ENCODE measurements at regions not wholly inside any gene's neighbourhood (a gene's known extent, or its start where the extent isn't known, plus 50 kb on each side); places are given as distances from the start of the nearest gene placed in this dataset.

- DNase-seq (ENCODE audit: low spot score) (no peak), FAIRE-seq (no peak)
Observed at GRCh38 chr14:61847861-61848260, 85.6 kb downstream of the SNAPC1 start.

- FAIRE-seq (no peak), DNase-seq (ENCODE audit: low spot score) (no peak)
Observed at GRCh38 chr14:61854898-61855297, 92.7 kb downstream of the SNAPC1 start.

DNA sequence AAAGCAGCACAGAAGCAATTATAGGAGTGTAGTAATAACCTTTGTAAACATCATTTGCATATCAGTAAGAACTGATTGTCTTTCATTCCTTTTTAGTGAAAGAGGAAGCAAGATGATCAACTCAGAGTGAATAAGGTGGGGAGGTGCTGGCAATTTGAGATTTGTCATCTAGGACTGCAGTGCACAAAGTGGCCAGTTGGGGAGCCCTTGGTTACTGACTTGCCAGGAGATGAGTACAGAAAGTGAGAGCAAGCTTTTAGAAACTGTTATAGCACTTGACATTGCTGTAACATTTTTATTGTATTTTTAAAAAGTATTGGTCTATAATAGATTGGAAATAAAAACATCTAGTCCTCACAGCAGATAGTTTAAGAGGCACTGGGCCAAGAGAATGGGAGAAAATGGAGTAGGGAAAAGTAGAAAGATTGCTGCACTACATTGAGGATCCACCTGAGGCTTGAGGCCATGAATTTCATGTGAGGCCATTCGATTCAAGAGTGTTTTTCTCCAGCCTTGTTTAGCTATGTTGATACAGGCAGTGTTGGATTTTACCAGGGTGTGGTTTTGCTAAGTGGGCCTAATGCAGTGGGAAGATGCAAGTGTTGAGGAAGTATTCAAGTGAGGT is 98.2 kb downstream of the SNAPC1 start:
- FAIRE-seq (peak; percentile 89), DNase-seq (ENCODE audit: low spot score) (peak; percentile 77)

DNA sequence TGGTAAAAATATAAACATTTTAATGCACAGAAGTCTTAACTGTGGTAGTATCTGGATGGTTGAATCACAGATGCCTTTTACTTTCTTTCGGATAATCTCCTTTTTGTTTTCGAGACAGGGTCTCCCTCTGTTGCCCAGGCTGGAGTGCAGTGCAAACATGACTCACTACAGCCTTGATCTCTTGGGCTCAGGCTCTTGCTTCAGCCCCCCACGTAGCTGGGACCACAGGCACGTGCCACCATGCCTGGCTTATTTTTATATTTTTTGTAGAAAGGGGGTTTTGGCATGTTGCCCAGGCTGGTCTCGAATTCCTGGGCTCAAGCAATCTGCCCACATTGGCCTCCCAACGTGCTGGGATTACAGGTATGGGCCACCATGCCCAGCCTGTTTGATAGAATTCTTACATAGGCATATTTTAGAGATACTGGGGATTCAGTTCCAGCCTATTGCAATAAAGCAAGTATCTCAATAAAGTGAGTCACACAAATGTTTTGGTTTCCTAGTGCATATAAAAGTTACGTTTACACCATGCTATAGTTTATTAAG is 99.2 kb downstream of the SNAPC1 start:
- FAIRE-seq (peak; percentile 9), DNase-seq (ENCODE audit: low spot score) (no peak)

DNA sequence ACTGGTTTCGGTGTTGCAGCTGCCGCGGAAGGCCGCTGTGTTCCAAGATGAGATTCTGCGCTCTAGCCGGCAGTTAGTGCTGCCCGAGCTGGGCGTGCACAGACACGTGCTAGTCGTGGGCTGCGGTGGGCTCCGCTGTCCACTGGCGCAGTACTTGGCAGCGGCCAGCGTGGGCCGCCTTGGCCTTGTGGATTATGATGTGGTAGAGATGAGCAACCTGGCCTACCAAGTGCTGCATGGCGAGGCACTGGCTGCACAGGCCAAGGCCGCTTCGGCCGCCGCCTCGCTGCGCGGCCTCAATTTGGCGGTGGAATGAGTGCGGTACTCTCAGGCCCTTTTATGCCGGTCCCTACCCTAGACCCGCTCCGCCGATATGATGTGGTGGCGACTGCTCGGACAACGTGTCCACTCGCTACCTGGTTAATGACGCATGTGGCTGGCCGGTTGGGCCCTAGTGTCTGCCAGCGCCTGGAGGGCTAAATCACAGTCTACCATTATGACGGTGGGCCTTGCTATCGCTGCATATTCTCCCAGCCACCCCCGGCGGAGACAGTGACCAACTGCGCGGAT is 102.2 kb downstream of the SNAPC1 start:
- peak; percentile 85 for FAIRE-seq
- no peak for DNase-seq (ENCODE audit: low spot score)

GRCh38 chr14:61866932-61867920 is 105.0 kb downstream of the SNAPC1 start:
- FAIRE-seq = no peak

DNA sequence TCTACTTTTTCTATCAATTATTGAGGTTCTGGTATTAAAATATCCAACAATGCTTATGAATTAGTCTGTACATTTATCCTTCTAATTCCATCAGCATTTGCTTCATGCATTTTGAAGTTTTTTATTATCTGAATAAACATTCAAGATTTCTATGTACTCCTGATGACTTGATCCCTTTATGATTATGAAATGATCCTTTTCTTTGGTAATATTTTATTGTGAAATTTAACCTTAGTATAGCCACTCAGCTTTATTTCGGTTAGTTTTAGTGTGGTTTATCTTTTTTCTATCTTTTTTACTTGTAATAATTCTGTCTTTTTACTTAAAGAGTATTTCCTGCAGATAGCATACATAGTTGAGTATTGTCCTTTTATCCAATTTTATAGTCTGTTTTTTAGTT is 106.6 kb downstream of the SNAPC1 start:
- DNase-seq (ENCODE audit: low spot score) (no peak), FAIRE-seq (no peak)

More at GRCh38 chr14:61866932-61867920, 105.0 kb downstream of the SNAPC1 start:
- no peak for DNase-seq (ENCODE audit: low spot score)

DNA sequence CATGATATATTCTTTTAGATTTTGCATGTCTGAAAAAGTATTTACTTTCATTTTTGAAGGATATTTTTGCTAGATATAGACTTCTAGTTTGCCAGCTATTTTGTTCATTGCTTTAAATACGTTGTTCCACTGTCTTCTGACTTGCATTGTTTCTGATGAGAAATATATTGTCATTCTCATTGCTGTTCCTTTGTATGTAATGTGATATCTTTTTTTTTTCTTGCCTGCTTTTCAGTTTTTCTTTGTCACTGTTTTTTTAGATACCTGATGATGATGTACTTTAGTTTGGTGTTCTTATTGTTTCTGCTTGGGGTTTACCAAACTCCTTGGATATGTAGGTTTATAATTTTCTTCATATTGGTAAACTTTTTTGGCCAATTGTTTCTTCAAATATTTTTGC is 107.9 kb downstream of the SNAPC1 start:
- no peak for DNase-seq (ENCODE audit: low spot score)
- no peak for FAIRE-seq

DNA sequence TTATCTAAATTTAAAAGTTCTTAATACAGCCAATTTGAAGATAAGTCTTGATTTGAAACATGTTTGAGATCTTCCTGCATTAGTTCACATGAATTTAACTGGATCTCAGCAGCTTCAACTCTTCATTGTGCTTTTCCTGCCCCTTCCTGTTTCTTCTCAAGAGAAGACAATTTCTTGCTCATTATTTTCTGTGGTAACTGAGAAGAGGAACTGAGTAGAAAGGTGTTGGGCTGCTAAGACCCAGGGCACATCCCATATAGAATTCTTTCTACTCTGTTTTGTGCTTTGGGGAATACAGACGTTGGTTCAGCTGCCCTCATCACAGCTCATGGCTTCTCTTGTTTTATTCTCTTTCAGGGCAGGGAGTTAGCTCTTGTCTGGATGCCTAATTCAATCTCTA is 110.2 kb downstream of the SNAPC1 start:
- peak; percentile 56 for FAIRE-seq
- no peak for DNase-seq (ENCODE audit: low spot score)

DNA sequence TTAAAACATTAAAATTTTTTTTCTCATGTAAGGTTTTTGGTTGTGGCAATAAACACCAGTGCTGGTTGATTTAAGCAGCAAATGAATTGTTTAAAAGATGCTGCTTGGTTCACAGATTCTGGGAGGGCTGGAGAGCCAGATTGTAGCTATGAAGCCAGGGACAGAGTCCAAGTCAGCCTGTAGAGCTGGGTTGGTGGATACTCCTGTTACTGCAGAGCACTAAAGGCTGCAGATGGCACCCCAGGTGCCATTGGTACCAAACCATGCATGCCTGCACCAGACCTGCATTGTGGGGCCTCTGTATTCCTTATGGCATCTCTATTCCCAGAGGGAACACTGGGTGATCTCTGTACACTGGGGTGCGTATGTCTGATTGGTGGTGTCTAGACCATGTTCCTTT is 113.3 kb downstream of the SNAPC1 start:
- FAIRE-seq = no peak
- no peak for DNase-seq (ENCODE audit: low spot score)

GRCh38 chr14:61876362-61877034 is 114.3 kb downstream of the SNAPC1 start:
- FAIRE-seq (no peak), DNase-seq (ENCODE audit: low spot score) (no peak)

DNA sequence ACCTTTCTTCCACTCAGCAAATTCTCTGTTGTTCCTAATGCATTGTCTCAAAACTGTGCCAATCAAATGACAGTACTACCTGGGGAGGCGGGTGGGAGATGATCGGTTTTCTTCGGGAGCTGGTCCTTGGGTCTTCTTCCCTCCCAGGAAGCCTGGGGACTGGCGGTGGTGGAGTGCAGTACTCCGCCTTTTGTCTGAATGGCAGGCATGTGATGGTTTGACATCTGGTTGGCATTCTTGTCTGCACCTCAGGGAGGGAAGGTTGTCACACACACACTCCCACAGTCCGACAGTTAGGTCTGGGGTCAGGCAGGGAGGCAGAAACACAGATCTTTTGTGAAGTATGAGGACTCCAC is 114.8 kb downstream of the SNAPC1 start:
- no peak for DNase-seq (ENCODE audit: low spot score)
- no peak for FAIRE-seq

DNA sequence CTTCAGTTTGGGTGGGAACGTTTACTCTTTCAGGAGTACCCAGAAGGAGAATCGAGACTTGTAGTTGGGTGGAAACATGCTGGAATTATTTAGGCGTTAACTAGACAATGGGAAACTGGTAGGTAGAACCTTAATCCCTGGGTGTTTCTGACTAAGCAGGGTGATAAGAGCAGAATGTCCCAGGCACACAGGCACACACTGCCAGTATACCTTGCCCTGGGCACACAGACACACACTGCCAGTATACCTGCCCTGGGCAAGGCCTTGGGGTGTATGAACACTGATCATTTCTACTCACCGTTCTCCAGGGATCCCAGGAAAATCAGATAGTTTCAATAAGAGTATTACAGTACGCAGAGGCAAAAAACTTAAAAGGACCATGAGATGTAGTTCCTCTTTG is 115.5 kb downstream of the SNAPC1 start:
- no peak for DNase-seq (ENCODE audit: low spot score)
- peak; percentile 88 for FAIRE-seq

DNA sequence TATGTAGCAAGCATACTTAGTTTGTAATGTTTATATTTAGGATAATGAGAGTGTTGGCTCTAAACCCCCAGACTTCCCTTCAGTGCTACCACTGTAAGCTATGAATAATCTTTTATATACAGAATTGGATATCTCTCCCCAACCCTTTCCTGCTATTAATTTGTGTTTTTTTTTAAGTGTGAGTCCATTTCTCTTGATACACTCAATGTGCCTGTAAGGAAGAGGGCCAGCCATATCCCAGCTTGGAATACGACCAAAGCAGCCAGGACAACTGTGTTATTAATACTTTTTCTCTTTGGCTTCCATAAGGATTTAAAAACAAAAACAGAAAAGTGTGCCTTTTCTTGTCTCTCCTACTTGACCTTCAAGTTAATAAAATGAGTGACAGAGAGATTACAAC is 116.7 kb downstream of the SNAPC1 start:
- FAIRE-seq (no peak), DNase-seq (ENCODE audit: low spot score) (no peak)

- FAIRE-seq (no peak), DNase-seq (ENCODE audit: low spot score) (no peak)
Observed at GRCh38 chr14:61881046-61881445, 118.8 kb downstream of the SNAPC1 start.

GRCh38 chr14:61884711-61885110 is 122.5 kb downstream of the SNAPC1 start:
- DNase-seq (ENCODE audit: low spot score) (no peak), FAIRE-seq (peak; percentile 76)

DNA sequence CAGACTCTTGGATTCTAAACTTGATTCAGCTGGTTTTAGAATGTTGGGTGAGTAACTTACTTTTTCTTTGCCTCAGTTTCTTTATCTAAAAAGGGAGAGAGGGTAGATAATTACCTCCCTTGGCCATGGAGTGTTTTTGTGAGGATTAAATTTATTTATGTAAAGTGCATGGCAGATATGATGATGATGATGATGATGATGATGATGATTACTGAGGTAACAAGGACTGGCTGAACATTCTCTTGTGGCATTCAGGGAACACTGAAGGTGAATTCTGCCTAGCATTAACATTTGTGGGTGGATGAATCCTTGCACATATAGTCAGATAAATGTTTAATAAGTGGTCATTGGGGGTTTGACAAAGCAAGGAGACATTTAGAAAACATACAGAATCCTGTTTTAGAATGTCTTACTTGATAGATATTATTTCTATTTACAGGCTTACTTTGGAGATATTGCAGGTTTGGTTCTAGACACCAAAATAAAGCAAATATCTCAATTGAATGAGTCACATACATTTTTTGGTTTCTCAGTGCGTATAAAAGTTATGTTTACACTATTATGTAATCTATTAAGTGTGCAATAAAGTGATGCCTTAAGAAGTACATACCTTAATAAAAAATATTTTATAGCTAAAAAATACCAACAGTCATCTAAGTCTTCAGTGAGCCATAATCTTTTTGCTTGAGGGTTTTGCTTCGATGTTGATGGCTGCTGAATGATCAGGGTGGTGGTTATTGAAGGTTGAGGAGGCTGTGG is 123.2 kb downstream of the SNAPC1 start:
- no peak for FAIRE-seq
- no peak for DNase-seq (ENCODE audit: low spot score)

GRCh38 chr14:61887628-61888027 is 125.4 kb downstream of the SNAPC1 start:
- peak; percentile 32 for FAIRE-seq
- no peak for DNase-seq (ENCODE audit: low spot score)

GRCh38 chr14:61889914-61890351 is 127.7 kb downstream of the SNAPC1 start:
- no peak for DNase-seq (ENCODE audit: low spot score)
- FAIRE-seq = peak; percentile 30

GRCh38 chr14:61891170-61891569 is 128.9 kb downstream of the SNAPC1 start:
- FAIRE-seq (peak; percentile 89), DNase-seq (ENCODE audit: low spot score) (peak; percentile 36)

DNA sequence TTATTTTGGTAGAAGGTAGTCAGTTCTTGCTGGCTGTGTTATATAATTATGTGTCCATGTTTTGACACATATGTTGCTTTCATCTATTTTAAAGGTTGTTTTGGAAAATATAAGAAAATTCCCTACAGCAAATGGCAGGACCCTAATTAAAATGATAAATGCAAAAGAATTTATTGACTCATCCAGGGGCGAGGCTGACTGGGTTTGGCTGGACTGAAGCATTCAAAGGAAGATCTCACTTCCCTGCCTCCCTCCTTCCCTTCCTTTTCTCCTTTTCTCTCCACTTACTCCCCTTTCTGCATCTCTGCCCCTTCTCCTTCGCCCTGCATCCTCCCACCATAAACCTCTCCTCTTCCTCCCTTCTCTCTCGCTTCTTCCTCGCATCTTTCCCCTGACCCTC is 129.6 kb downstream of the SNAPC1 start:
- FAIRE-seq = no peak
- no peak for DNase-seq (ENCODE audit: low spot score)
